ENCODE measurements at regions not wholly inside any gene's neighbourhood (a gene's known extent, or its start where the extent isn't known, plus 50 kb on each side); places are given as distances from the start of the nearest gene placed in this dataset.

- TF ChIP-seq CTCF (IDR thresholded peaks at IDR 0.05; ENCODE audit: low read length) (no peak), EZH2 (IDR thresholded peaks at IDR 0.05; ENCODE audit: borderline replicate concordance, low read length) (no peak)
Measured at GRCh38 chr10:130938051-130938450, 373.5 kb downstream of the TCERG1L start.
